ENCODE measurements at regions not wholly inside any gene's neighbourhood (a gene's known extent, or its start where the extent isn't known, plus 50 kb on each side); places are given as distances from the start of the nearest gene placed in this dataset.

DNA sequence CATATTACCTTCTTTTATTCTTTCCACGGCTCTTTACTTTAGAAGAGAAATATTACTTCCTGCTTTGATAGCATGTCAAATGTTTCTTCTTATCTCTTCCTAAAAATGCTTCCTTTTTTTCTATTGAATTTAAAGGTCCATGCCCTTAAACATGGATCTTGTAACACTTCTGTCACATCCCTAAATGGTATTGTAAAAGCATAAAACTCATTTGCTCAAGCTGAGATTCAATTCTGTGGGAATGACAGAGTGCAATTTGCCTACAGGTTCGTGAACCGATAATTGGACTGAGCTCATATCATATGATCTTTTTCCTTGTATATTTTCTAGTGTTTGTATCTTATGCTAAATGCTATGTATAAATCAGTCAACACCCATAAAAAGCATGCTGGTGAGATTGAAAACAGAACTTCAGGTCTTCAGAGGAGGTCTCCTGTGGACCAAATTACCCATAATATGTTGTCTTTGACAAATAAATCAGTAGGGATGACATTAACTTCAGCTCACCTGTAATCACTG lies 429.3 kb downstream of the TMEM232 start (continued):
- TF ChIP-seq, protein P1, sequence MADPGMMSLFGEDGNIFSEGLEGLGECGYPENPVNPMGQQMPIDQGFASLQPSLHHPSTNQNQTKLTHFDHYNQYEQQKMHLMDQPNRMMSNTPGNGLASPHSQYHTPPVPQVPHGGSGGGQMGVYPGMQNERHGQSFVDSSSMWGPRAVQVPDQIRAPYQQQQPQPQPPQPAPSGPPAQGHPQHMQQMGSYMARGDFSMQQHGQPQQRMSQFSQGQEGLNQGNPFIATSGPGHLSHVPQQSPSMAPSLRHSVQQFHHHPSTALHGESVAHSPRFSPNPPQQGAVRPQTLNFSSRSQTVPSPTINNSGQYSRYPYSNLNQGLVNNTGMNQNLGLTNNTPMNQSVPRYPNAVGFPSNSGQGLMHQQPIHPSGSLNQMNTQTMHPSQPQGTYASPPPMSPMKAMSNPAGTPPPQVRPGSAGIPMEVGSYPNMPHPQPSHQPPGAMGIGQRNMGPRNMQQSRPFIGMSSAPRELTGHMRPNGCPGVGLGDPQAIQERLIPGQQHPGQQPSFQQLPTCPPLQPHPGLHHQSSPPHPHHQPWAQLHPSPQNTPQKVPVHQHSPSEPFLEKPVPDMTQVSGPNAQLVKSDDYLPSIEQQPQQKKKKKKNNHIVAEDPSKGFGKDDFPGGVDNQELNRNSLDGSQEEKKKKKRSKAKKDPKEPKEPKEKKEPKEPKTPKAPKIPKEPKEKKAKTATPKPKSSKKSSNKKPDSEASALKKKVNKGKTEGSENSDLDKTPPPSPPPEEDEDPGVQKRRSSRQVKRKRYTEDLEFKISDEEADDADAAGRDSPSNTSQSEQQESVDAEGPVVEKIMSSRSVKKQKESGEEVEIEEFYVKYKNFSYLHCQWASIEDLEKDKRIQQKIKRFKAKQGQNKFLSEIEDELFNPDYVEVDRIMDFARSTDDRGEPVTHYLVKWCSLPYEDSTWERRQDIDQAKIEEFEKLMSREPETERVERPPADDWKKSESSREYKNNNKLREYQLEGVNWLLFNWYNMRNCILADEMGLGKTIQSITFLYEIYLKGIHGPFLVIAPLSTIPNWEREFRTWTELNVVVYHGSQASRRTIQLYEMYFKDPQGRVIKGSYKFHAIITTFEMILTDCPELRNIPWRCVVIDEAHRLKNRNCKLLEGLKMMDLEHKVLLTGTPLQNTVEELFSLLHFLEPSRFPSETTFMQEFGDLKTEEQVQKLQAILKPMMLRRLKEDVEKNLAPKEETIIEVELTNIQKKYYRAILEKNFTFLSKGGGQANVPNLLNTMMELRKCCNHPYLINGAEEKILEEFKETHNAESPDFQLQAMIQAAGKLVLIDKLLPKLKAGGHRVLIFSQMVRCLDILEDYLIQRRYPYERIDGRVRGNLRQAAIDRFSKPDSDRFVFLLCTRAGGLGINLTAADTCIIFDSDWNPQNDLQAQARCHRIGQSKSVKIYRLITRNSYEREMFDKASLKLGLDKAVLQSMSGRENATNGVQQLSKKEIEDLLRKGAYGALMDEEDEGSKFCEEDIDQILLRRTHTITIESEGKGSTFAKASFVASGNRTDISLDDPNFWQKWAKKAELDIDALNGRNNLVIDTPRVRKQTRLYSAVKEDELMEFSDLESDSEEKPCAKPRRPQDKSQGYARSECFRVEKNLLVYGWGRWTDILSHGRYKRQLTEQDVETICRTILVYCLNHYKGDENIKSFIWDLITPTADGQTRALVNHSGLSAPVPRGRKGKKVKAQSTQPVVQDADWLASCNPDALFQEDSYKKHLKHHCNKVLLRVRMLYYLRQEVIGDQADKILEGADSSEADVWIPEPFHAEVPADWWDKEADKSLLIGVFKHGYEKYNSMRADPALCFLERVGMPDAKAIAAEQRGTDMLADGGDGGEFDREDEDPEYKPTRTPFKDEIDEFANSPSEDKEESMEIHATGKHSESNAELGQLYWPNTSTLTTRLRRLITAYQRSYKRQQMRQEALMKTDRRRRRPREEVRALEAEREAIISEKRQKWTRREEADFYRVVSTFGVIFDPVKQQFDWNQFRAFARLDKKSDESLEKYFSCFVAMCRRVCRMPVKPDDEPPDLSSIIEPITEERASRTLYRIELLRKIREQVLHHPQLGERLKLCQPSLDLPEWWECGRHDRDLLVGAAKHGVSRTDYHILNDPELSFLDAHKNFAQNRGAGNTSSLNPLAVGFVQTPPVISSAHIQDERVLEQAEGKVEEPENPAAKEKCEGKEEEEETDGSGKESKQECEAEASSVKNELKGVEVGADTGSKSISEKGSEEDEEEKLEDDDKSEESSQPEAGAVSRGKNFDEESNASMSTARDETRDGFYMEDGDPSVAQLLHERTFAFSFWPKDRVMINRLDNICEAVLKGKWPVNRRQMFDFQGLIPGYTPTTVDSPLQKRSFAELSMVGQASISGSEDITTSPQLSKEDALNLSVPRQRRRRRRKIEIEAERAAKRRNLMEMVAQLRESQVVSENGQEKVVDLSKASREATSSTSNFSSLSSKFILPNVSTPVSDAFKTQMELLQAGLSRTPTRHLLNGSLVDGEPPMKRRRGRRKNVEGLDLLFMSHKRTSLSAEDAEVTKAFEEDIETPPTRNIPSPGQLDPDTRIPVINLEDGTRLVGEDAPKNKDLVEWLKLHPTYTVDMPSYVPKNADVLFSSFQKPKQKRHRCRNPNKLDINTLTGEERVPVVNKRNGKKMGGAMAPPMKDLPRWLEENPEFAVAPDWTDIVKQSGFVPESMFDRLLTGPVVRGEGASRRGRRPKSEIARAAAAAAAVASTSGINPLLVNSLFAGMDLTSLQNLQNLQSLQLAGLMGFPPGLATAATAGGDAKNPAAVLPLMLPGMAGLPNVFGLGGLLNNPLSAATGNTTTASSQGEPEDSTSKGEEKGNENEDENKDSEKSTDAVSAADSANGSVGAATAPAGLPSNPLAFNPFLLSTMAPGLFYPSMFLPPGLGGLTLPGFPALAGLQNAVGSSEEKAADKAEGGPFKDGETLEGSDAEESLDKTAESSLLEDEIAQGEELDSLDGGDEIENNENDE (IDR thresholded peaks at IDR 0.05; ENCODE audit: insufficient replicate concordance, low read length): no peak
- TF ChIP-seq CREB1 (IDR thresholded peaks at IDR 0.05): no peak
- TF ChIP-seq POLR2AphosphoS5 (IDR thresholded peaks at IDR 0.05; ENCODE audit: low read depth, low read length): no peak
- no peak for TF ChIP-seq HDAC2 (IDR thresholded peaks at IDR 0.05; ENCODE audit: borderline replicate concordance in 1 of 2, low read depth in 2 of 2, low read length in 2 of 2)
- TF ChIP-seq SP4 (IDR thresholded peaks at IDR 0.05; ENCODE audit: low read length): no peak
- no peak for TF ChIP-seq TBP (IDR thresholded peaks at IDR 0.05; ENCODE audit: low read depth, low read length)
- TF ChIP-seq POLR2A (IDR thresholded peaks at IDR 0.05; ENCODE audit: control extremely low read depth in 1 of 2, low read depth in 2 of 2, low read length in 2 of 2): no peak
